SK-N-SH (cell line): ENCODE measurements at regions not wholly inside any gene's neighbourhood (a gene's known extent, or its start where the extent isn't known, plus 50 kb on each side); places are given as distances from the start of the nearest gene placed in this dataset.

ENCODE experiments used
- CTCF ChIA-PET: fragments of 300-600, 350-600 bp; formaldehyde crosslinking; extraction: SDS; loops from one replicate; lab custom pipeline; 2021; lab: Yijun Ruan, JAX
- POLR2A ChIA-PET: fragments of 350-600 bp; sonication (Branson Sonifier 250); formaldehyde crosslinking; extraction: SDS; loops from one replicate; lab custom pipeline; 2020; ENCODE audit warnings: antibody characterized with exemption, inconsistent platforms; lab: Yijun Ruan, JAX
- DNase-seq: peaks from one replicate; pipeline ENCODE4 v3.0.0; 2012
- H2AFZ ChIP-seq: fragments of 200-600 bp; sonication (generic); 2 replicates; pipeline ENCODE4 v1.8.1; 2016; ENCODE audit warnings: antibody characterized with exemption, mild to moderate bottlenecking, low read depth
- H3F3A ChIP-seq: fragments of 200-600 bp; sonication (generic); replicated peaks from 2 replicates; pipeline ENCODE3; 2016; ENCODE audit warnings: antibody characterized with exemption, mild to moderate bottlenecking; ENCODE audit not compliant: insufficient read depth
- H3K27ac ChIP-seq, 2 experiments: fragments of 200-500 bp in 1 of 2; fragments of 200-600 bp in 1 of 2; sonication (Bioruptor generic) in 1 of 2; sonication (generic), shearing (Covaris generic) in 1 of 2; 2 replicates each; pipeline versions ENCODE4 v1.5.1 to v1.6.1; 2014 to 2016; ENCODE audit warnings: low read depth in 2 of 2, inconsistent platforms in 1 of 2, low read length in 1 of 2, mild to moderate bottlenecking in 1 of 2, mixed read lengths in 1 of 2
- H3K27me3 ChIP-seq: fragments of 200-600 bp; sonication (generic), shearing (Covaris generic); 2 replicates; pipeline ENCODE4 v1.6.1; 2016; ENCODE audit warnings: mixed run types; ENCODE audit not compliant: insufficient read depth
- H3K36me3 ChIP-seq, 2 experiments: fragments of 200-500 bp in 1 of 2; fragments of 200-600 bp in 1 of 2; sonication (Bioruptor generic) in 1 of 2; sonication (generic) in 1 of 2; replicated peaks in 1 of 2; 2 replicates each; pipeline versions ENCODE3 to v1.5.1; 2014 to 2016; ENCODE audit warnings: low read length in 1 of 2, mild to moderate bottlenecking in 1 of 2; ENCODE audit not compliant: insufficient read depth in 2 of 2, control insufficient read depth in 1 of 2
- H3K4me1 ChIP-seq, 2 experiments: fragments of 200-500 bp in 1 of 2; fragments of 200-600 bp in 1 of 2; sonication (Bioruptor generic) in 1 of 2; sonication (generic), shearing (Covaris generic) in 1 of 2; 2 replicates each; pipeline versions ENCODE4 v1.5.1 to v1.6.1; 2014 to 2016; ENCODE audit warnings: low read depth in 1 of 2, low read length in 1 of 2, mixed run types in 1 of 2; ENCODE audit not compliant: insufficient read depth in 2 of 2, control insufficient read depth in 1 of 2
- H3K4me2 ChIP-seq: fragments of 200-600 bp; sonication (generic), shearing (Covaris generic); 2 replicates; pipeline ENCODE4 v1.6.1; 2017; ENCODE audit warnings: mixed run types
- H3K4me3 ChIP-seq, 2 experiments: fragments of 200-500 bp in 1 of 2; fragments of 200-600 bp in 1 of 2; sonication (Bioruptor generic) in 1 of 2; sonication (generic), shearing (Covaris generic) in 1 of 2; 2 replicates each; pipeline versions ENCODE4 v1.5.1 to v1.8.1; 2014 to 2016; ENCODE audit warnings: low read depth in 2 of 2, inconsistent platforms in 1 of 2, low read length in 1 of 2, mild to moderate bottlenecking in 1 of 2, mixed read lengths in 1 of 2, moderate library complexity in 1 of 2
- H3K79me2 ChIP-seq: fragments of 200-600 bp; sonication (generic); 2 replicates; pipeline ENCODE4 v1.8.1; 2017; ENCODE audit warnings: mild to moderate bottlenecking; ENCODE audit not compliant: insufficient read depth
- H3K9ac ChIP-seq: fragments of 200-600 bp; sonication (generic); 2 replicates; pipeline ENCODE4 v1.6.1; 2017; ENCODE audit warnings: mixed run types
- H3K9me2 ChIP-seq: fragments of 200-600 bp; sonication (generic); 2 replicates; pipeline ENCODE4 v1.6.1; 2017; ENCODE audit warnings: mixed run types
- H3K9me3 ChIP-seq: fragments of 200-600 bp; sonication (generic); 2 replicates; pipeline ENCODE4 v1.6.1; 2017; ENCODE audit warnings: mixed run types, mild to moderate bottlenecking, moderate library complexity
- H4K20me1 ChIP-seq: fragments of 200-600 bp; sonication (generic); 2 replicates; pipeline ENCODE4 v1.6.1; 2017; ENCODE audit warnings: mild to moderate bottlenecking, mixed run types; ENCODE audit not compliant: insufficient read depth
- CHD2 ChIP-seq: fragments of 150-350 bp; IDR thresholded peaks from 2 replicates; pipeline ENCODE4 v1.6.1; 2018; ENCODE audit warnings: low read length; ENCODE audit not compliant: partially characterized antibody
- ELF1 ChIP-seq: IDR thresholded peaks from 2 replicates; pipeline ENCODE4 v1.4.0; 2012
- EP300 ChIP-seq, 2 experiments: IDR thresholded peaks; 2 replicates each; pipeline versions ENCODE4 v1.4.0 to v1.6.1; 2012; ENCODE audit warnings: borderline replicate concordance in 1 of 2, low read depth in 1 of 2, low read length in 1 of 2
- FOXM1 ChIP-seq: IDR thresholded peaks from 2 replicates; pipeline ENCODE4 v1.4.0; 2012; ENCODE audit warnings: low read depth, mild to moderate bottlenecking
- GATA2 ChIP-seq: sonication (generic); formaldehyde crosslinking; IDR thresholded peaks from 2 replicates; pipeline ENCODE4 v1.5.0; 2020; ENCODE audit warnings: mild to moderate bottlenecking, missing genetic modification reagents
- JUND ChIP-seq: IDR thresholded peaks from 2 replicates; pipeline ENCODE4 v1.4.0; 2012
- MEF2A ChIP-seq: IDR thresholded peaks from 2 replicates; pipeline ENCODE4 v1.4.0; 2012; ENCODE audit warnings: low read depth, borderline replicate concordance
- MXI1 ChIP-seq: IDR thresholded peaks from 2 replicates; pipeline ENCODE4 v1.6.1; 2012; ENCODE audit warnings: mild to moderate bottlenecking, low read depth, low read length, improper control_type of control experiment
- NRF1 ChIP-seq: IDR thresholded peaks from 2 replicates; pipeline ENCODE4 v1.6.1; 2012; ENCODE audit warnings: low read depth, mild to moderate bottlenecking, low read length
- PBX3 ChIP-seq: IDR thresholded peaks from 2 replicates; pipeline ENCODE4; 2012
- REST ChIP-seq: IDR thresholded peaks from 2 replicates; pipeline ENCODE4 v1.6.1; 2012; ENCODE audit warnings: mild to moderate bottlenecking, low read depth, low read length, moderate library complexity
- RFX5 ChIP-seq: IDR thresholded peaks from 2 replicates; pipeline ENCODE4 v1.6.1; 2012; ENCODE audit warnings: mild to moderate bottlenecking, improper control_type of control experiment, low read length
- RXRA ChIP-seq: IDR thresholded peaks from 2 replicates; pipeline ENCODE4 v1.4.0; 2012; ENCODE audit warnings: low read depth, mild to moderate bottlenecking, borderline replicate concordance
- SMC3 ChIP-seq: IDR thresholded peaks from 2 replicates; pipeline ENCODE4 v1.6.1; 2012; ENCODE audit warnings: low read depth, low read length, improper control_type of control experiment
- TAF1 ChIP-seq: IDR thresholded peaks from 2 replicates; pipeline ENCODE4 v1.6.1; 2012; ENCODE audit warnings: low read depth, mild to moderate bottlenecking, low read length, moderate library complexity, borderline replicate concordance
- TCF12 ChIP-seq: IDR thresholded peaks from 2 replicates; pipeline ENCODE4 v1.4.0; 2012
- USF2 ChIP-seq: fragments of 150-350 bp; IDR thresholded peaks from 2 replicates; pipeline ENCODE4 v1.6.1; 2017; ENCODE audit warnings: antibody characterized with exemption, low read length, low read depth, borderline replicate concordance
- WGBS: methylation state at CpG from one replicate; pipeline ENCODE4 v1.1.6; 2017; ENCODE audit warnings: low lambda C conversion rate; 5-methylcytosine and 5-hydroxymethylcytosine counted together
- TF ChIP-seq, protein P1 (sequence below): fragments of 150-350 bp; IDR thresholded peaks from 2 replicates; pipeline ENCODE4 v1.6.1; 2016; ENCODE audit warnings: mild to moderate bottlenecking, low read depth, low read length

DNA sequence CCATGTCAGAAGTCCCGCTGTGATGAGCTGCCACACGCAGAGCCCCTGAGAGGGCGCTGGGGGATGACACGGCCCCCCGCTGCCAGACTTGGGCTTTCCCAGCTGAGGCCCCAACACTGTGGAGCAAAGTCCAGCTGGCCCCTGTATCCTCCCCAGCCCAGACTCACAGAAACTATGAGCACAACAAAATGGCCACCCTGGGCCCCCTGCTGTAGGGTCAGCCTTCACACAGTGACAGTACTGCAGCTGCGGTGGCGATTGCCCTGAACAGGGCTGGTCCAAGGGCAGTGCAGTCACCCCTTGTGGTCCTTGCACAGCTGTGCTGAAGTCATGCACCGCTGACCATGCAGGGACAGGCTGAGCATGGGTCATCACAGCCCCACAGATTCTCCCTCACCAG lies 78.2 kb upstream of the CST7 start:
- no peaks in the 10 kb centered on the region for H3K9me3 ChIP-seq
- ChIA-PET POLR2A (no interaction called here), CTCF (no interaction called here)
- no peaks in the 10 kb centered on the region for H4K20me1 ChIP-seq
- H3K9ac ChIP-seq = no peak overlapping the region
- H3K36me3 ChIP-seq = no peaks in the 10 kb centered on the region
- H3K79me2 ChIP-seq = no peaks in the 10 kb centered on the region
- no peaks in the 10 kb centered on the region; the same call in 1 of the 2 replicates for H3K27me3 ChIP-seq
- no peak overlapping the region for H3K4me3 ChIP-seq
- 67% methylated on average over 3 of the region's 8 CpGs for WGBS
- TF ChIP-seq MXI1 (no peak), MEF2A (no peak), USF2 (no peak), RFX5 (no peak), ELF1 (no peak), EP300 (IDR thresholded peaks at IDR 0.05; ENCODE audit: borderline replicate concordance in 1 of 2, low read depth in 1 of 2, low read length in 1 of 2) (no peak), JUND (no peak)
- TF ChIP-seq, all 33 proteins: peak for 0
- H2AFZ ChIP-seq = no peak overlapping the region
- H3K9me2 ChIP-seq = no peaks in the 10 kb centered on the region
- peaks cover 0 to 23% of the 10 kb centered on the region in 2 experiments; a peak in 1 of 4 replicates for H3K4me1 ChIP-seq
- H3K27ac ChIP-seq = no peak overlapping the region
- no peak for DNase-seq
- H3F3A ChIP-seq = no peaks in the 10 kb centered on the region
- no peak overlapping the region for H3K4me2 ChIP-seq

GRCh38 chr20:24871480-24872213 lies 77.4 kb upstream of the CST7 start:
- Histone ChIP-seq H3K9me3 (no peaks in the 10 kb centered on the region), H3K9me2 (no peaks in the 10 kb centered on the region), H4K20me1 (no peaks in the 10 kb centered on the region), H3K27ac (no peak overlapping the region), H3F3A (no peaks in the 10 kb centered on the region), H3K36me3 (no peaks in the 10 kb centered on the region), H3K9ac (no peak overlapping the region), H3K79me2 (no peaks in the 10 kb centered on the region), H3K4me1 (peaks cover 0 to 23% of the 10 kb centered on the region in 2 experiments; a peak in 1 of 4 replicates), H3K4me2 (no peak overlapping the region), H3K4me3 (no peak overlapping the region), H3K27me3 (no peaks in the 10 kb centered on the region; the same call in 1 of the 2 replicates), H2AFZ (no peak overlapping the region)
- ChIA-PET CTCF (interaction anchor here (1.4 kb wide), 1 partner anchor 47 kb away, joined by 6 read pairs; no protein-coding TSS in a partner anchor), POLR2A (no interaction called here)
- no peak for DNase-seq
- TF ChIP-seq NRF1 = no peak
- TF ChIP-seq SMC3 = no peak
- no peak for TF ChIP-seq RXRA
- TF ChIP-seq TCF12 = no peak
- TF ChIP-seq TAF1 = no peak
- no peak for TF ChIP-seq GATA2
- TF ChIP-seq, protein P1, sequence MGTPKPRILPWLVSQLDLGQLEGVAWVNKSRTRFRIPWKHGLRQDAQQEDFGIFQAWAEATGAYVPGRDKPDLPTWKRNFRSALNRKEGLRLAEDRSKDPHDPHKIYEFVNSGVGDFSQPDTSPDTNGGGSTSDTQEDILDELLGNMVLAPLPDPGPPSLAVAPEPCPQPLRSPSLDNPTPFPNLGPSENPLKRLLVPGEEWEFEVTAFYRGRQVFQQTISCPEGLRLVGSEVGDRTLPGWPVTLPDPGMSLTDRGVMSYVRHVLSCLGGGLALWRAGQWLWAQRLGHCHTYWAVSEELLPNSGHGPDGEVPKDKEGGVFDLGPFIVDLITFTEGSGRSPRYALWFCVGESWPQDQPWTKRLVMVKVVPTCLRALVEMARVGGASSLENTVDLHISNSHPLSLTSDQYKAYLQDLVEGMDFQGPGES = no peak
- no peak for TF ChIP-seq MXI1
- TF ChIP-seq MEF2A = no peak
- TF ChIP-seq REST = no peak
- TF ChIP-seq FOXM1 = no peak
- no peak for TF ChIP-seq CHD2
- TF ChIP-seq RFX5 = no peak
- TF ChIP-seq PBX3 = no peak
- WGBS = 27% methylated on average over 13 of the region's 13 CpGs
